Fibroblast of mammary gland (primary cell): ENCODE measurements at regions not wholly inside any gene's neighbourhood (a gene's known extent, or its start where the extent isn't known, plus 50 kb on each side); places are given as distances from the start of the nearest gene placed in this dataset.

ENCODE experiments used
- DNase-seq: peaks from one replicate; pipeline ENCODE4 v3.0.0-alpha.2; 2010; ENCODE audit warnings: low read depth
- H3K4me3 ChIP-seq: 2 replicates; pipeline ENCODE4 v1.5.1; 2011; ENCODE audit warnings: low read depth, mild to moderate bottlenecking, low read length, moderate library complexity; ENCODE audit not compliant: control insufficient read depth
- TF ChIP-seq, protein P1 (sequence below): conservative IDR thresholded peaks from 2 replicates; pipeline ENCODE4 v1.5.1; 2011; ENCODE audit warnings: low read depth, low read length, inconsistent platforms; ENCODE audit not compliant: control insufficient read depth, insufficient read depth

GRCh38 chr2:129320288-129320687 is 659.2 kb upstream of the RAB6C start:
- DNase-seq: no peak
- H3K4me3 ChIP-seq: no peak overlapping the region
- TF ChIP-seq, protein P1, sequence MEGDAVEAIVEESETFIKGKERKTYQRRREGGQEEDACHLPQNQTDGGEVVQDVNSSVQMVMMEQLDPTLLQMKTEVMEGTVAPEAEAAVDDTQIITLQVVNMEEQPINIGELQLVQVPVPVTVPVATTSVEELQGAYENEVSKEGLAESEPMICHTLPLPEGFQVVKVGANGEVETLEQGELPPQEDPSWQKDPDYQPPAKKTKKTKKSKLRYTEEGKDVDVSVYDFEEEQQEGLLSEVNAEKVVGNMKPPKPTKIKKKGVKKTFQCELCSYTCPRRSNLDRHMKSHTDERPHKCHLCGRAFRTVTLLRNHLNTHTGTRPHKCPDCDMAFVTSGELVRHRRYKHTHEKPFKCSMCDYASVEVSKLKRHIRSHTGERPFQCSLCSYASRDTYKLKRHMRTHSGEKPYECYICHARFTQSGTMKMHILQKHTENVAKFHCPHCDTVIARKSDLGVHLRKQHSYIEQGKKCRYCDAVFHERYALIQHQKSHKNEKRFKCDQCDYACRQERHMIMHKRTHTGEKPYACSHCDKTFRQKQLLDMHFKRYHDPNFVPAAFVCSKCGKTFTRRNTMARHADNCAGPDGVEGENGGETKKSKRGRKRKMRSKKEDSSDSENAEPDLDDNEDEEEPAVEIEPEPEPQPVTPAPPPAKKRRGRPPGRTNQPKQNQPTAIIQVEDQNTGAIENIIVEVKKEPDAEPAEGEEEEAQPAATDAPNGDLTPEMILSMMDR: no peak

DNA sequence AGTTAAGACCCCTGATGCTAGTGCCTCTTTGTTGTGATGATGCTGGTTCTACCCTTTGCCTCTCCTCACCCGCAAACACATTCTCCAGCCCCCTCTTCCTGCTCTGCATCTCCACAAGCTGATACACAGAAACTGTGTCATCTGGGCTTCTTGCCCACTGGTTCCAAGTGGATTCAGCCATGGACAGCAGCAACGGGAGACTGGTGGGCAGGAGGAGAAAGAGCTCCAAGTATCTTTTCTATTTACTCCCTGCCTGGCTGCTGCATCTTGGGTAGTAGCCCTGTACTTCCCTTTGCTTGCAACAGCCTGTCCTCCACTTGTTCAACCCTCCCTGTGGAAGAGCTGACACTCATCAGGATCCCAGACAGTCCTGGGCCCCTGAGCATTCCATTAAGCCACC is 655.1 kb upstream of the RAB6C start:
- DNase-seq: no peak
- H3K4me3 ChIP-seq: no peak overlapping the region
- TF ChIP-seq, protein P1: no peak

DNA sequence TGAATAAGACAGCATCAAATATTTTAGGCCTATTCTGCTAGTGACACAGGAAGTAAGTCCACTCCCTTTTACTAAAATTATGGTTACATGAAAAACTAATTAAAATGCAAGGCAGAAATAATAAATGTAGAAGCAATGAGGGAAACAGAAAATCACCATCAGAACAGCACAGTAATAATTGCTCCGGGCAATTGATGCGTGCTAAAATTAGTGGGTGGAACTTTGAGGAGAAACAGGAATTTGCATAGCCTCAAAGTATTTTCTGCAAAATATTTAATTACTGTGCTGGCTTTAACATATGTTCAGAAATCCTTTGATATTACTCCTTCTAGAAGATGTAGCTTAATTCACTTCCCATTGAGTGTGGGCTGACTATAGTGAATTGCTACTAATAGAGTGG is 654.3 kb upstream of the RAB6C start:
- no peak for DNase-seq
- H3K4me3 ChIP-seq: no peak overlapping the region
- TF ChIP-seq, protein P1: no peak

DNA sequence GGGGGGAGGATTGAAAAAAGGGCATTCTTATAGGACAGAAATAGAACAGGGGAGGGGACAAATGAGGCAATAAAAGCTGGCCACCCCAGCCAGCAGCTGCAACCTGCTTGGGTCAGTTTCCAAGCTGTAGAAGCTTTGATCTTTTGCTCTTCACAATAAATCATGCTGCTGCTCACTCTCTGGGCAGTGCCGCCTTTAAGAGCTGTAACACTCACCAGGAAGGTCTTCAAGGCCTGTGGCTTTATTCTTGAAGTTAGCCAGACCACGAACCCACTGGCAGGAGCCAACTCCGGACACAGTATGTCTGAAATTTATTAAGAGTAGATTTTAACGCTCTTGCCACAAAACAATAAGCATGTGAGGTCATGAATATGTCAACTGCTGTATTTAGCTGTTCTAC is 649.9 kb upstream of the RAB6C start:
- no peak overlapping the region for H3K4me3 ChIP-seq
- TF ChIP-seq, protein P1: no peak
- no peak for DNase-seq

- TF ChIP-seq, protein P1: no peak
- H3K4me3 ChIP-seq: no peak overlapping the region
- DNase-seq: no peak
Measured at GRCh38 chr2:129330504-129330903, 649.0 kb upstream of the RAB6C start.

- TF ChIP-seq, protein P1: no peak
- no peak for DNase-seq
- H3K4me3 ChIP-seq: no peak overlapping the region
Measured at GRCh38 chr2:129331638-129332037, 647.8 kb upstream of the RAB6C start.

DNA sequence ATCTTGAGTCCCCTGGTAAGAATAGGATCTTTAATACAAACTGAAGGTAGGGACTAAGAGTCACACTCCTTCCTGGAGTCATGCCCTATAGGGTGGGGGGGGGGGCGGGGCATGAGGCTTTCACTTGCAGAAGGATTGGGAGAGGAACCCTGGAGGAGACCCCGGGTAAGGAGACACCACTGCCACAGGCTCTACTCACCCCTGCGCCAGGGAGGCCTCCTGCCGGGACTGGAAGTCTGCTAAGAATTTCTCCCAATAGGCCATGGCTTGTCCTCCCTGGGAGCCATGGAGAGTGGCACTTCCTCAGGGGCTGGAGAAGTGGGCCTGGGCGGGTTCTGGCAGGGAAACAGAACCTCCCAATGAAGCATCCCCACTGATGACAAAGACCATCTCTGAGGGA is 645.3 kb upstream of the RAB6C start:
- H3K4me3 ChIP-seq: no peak overlapping the region
- TF ChIP-seq, protein P1: no peak
- DNase-seq: no peak
